K562 (cell line): ENCODE measurements at regions not wholly inside any gene's neighbourhood (a gene's known extent, or its start where the extent isn't known, plus 50 kb on each side); places are given as distances from the start of the nearest gene placed in this dataset.

Experiments used
- ATAC-seq: fragments of 200-7000 bp; cut with Tn5 transposase; 3 replicates; pipeline ENCODE4 v1.9.1; 2020; ENCODE audit warnings: moderate library complexity
- BruUV-seq: library from RNA; stranded (reverse); fragments of 400-500 nt; replicated peaks from 2 replicates; lab custom pipeline; 2021; lab: Mats Ljungman, UMichigan
- CTCF ChIA-PET: fragments of 300-600 bp; formaldehyde crosslinking; extraction: SDS; loops from one replicate; lab custom pipeline; 2021; ENCODE audit warnings: low intra/inter-chr PET ratio; lab: Yijun Ruan, JAX
- POLR2A ChIA-PET: fragments of 300-600, 350-650 bp; sonication (Branson Sonifier 250); formaldehyde crosslinking; extraction: SDS; loops from one replicate; lab custom pipeline; 2021; ENCODE audit warnings: antibody characterized with exemption, inconsistent platforms; lab: Yijun Ruan, JAX
- DNase-seq, 4 experiments: peaks; one replicate each; pipeline versions ENCODE4 v3.0.0 to v3.0.0-alpha.2; 2011 to 2018; ENCODE audit warnings: low spot score in 3 of 4, mixed read lengths in 3 of 4; ENCODE audit errors: extremely low read depth in 1 of 4
- FAIRE-seq: peaks from 2 replicates; lab custom pipeline; 2011; peaks lifted over from hg19 to GRCh38; lab: Jason Lieb, UNC
- H2AFZ ChIP-seq: 2 replicates; pipeline ENCODE4 v1.6.0; 2011; ENCODE audit warnings: low read depth, low read length, control low read depth, inconsistent platforms
- H3K27ac ChIP-seq: fragments of 200-600 bp; 3 replicates; pipeline ENCODE4 v1.8.0; 2011; ENCODE audit warnings: low read depth, mild to moderate bottlenecking, control low read depth, inconsistent platforms, low read length, moderate library complexity, mixed read lengths; ENCODE audit errors: extremely low read depth
- H3K27me3 ChIP-seq, 2 experiments: fragments of 300-600 bp in 1 of 2; 2 replicates in 1 of 2; 3 replicates in 1 of 2; pipeline versions ENCODE4 v1.6.0 to v1.8.0; 2011; ENCODE audit warnings: inconsistent platforms in 2 of 2, low read length in 2 of 2, mild to moderate bottlenecking in 1 of 2, mixed read lengths in 1 of 2, moderate library complexity in 1 of 2; ENCODE audit not compliant: control insufficient read depth in 2 of 2, insufficient read depth in 2 of 2
- H3K36me3 ChIP-seq: fragments of 300-600 bp; 3 replicates; pipeline ENCODE4 v1.8.0; 2011; ENCODE audit warnings: mild to moderate bottlenecking, low read length, inconsistent platforms; ENCODE audit not compliant: control insufficient read depth, insufficient read depth
- H3K4me1 ChIP-seq, 2 experiments: fragments of 200-600 bp in 1 of 2; replicated peaks in 1 of 2; 2 replicates in 1 of 2; 3 replicates in 1 of 2; pipeline versions ENCODE4 v1.5.1 to v1.8.0; 2011; ENCODE audit warnings: inconsistent platforms in 2 of 2, low read length in 2 of 2, mild to moderate bottlenecking in 1 of 2, mixed read lengths in 1 of 2, moderate library complexity in 1 of 2; ENCODE audit not compliant: control insufficient read depth in 2 of 2, insufficient read depth in 2 of 2
- H3K4me2 ChIP-seq: 2 replicates; pipeline ENCODE4 v1.6.1; 2011; ENCODE audit warnings: low read length, control low read depth, inconsistent platforms, mixed read lengths; ENCODE audit not compliant: insufficient read depth
- H3K4me3 ChIP-seq: fragments of 200-600 bp; sonication (generic), shearing (Covaris generic); 2 replicates; pipeline ENCODE4 v1.5.1; 2016; ENCODE audit warnings: control low read depth, inconsistent platforms
- H3K79me2 ChIP-seq: fragments of 200-600 bp; 3 replicates; pipeline ENCODE4 v1.8.0; 2011; ENCODE audit warnings: low read length, inconsistent platforms; ENCODE audit not compliant: control insufficient read depth, insufficient read depth
- H3K9ac ChIP-seq, 2 experiments: 2 replicates each; pipeline versions ENCODE4 v1.6.0 to v1.6.1; 2011; ENCODE audit warnings: low read depth in 2 of 2, low read length in 2 of 2, control low read depth in 1 of 2, inconsistent platforms in 1 of 2, mild to moderate bottlenecking in 1 of 2, mixed read lengths in 1 of 2; ENCODE audit not compliant: insufficient read depth in 1 of 2
- H3K9me1 ChIP-seq: one replicate; pipeline ENCODE4 v1.6.0; 2011; ENCODE audit warnings: inconsistent platforms, mild to moderate bottlenecking, low read length, moderate library complexity; ENCODE audit not compliant: control insufficient read depth, insufficient read depth
- H3K9me3 ChIP-seq: replicated peaks from 2 replicates; pipeline ENCODE4 v1.5.1; 2011; ENCODE audit warnings: low read depth, low read length, inconsistent platforms; ENCODE audit not compliant: control insufficient read depth, insufficient read depth
- H4K20me1 ChIP-seq: replicated peaks from 2 replicates; pipeline ENCODE4 v1.6.1; 2011; ENCODE audit warnings: low read length, inconsistent platforms, mixed read lengths; ENCODE audit not compliant: control insufficient read depth, insufficient read depth
- ERF ChIP-seq: fragments of 450-650 bp; formaldehyde crosslinking; IDR thresholded peaks from 2 replicates; pipeline ENCODE4 v1.4.0; 2020; ENCODE audit warnings: mild to moderate bottlenecking, mixed read lengths
- HES1 ChIP-seq: fragments of 450-650 bp; IDR thresholded peaks from 2 replicates; pipeline ENCODE4 v1.6.1; 2016; ENCODE audit warnings: low read depth, mild to moderate bottlenecking, moderate library complexity
- HEY1 ChIP-seq: fragments of 250-450 bp; sonication (Bioruptor Pico); IDR thresholded peaks from 2 replicates; pipeline ENCODE4 v1.5.0; 2020; ENCODE audit warnings: mild to moderate bottlenecking, moderate library complexity, borderline replicate concordance
- JUN ChIP-seq, 2 experiments: sonication (generic) in 1 of 2; formaldehyde crosslinking in 1 of 2; IDR thresholded peaks; 2 replicates each; pipeline versions ENCODE4 v1.6.1 to v1.8.0; 2012 to 2022; ENCODE audit warnings: borderline replicate concordance in 2 of 2, mild to moderate bottlenecking in 2 of 2, improper control_type of control experiment in 1 of 2, low read depth in 1 of 2, low read length in 1 of 2, missing genetic modification reagents in 1 of 2
- MAZ ChIP-seq, 2 experiments: fragments of 450-650 bp in 1 of 2; sonication (generic) in 1 of 2; formaldehyde crosslinking; IDR thresholded peaks in 1 of 2; conservative IDR thresholded peaks in 1 of 2; 2 replicates each; pipeline versions ENCODE4 v1.4.0 to v1.5.0; 2020; ENCODE audit warnings: mild to moderate bottlenecking in 1 of 2, missing genetic modification reagents in 1 of 2
- MTA1 ChIP-seq: fragments of 450-650 bp; IDR thresholded peaks from 2 replicates; pipeline ENCODE4 v1.6.1; 2017; ENCODE audit warnings: borderline replicate concordance
- MTF1 ChIP-seq: fragments of 250-450 bp; sonication (Bioruptor Pico); IDR thresholded peaks from 2 replicates; pipeline ENCODE4 v1.9.0; 2021; ENCODE audit warnings: moderate library complexity, mild to moderate bottlenecking, inconsistent platforms, borderline replicate concordance
- PRPF4 ChIP-seq: fragments of 200-400 bp; formaldehyde crosslinking; IDR thresholded peaks from one replicate; pipeline ENCODE4 v1.6.1; 2017; ENCODE audit warnings: low read length, low read depth, mild to moderate bottlenecking; ENCODE audit not compliant: insufficient read depth, poor library complexity, severe bottlenecking
- RBM15 ChIP-seq: fragments of 200-400 bp; formaldehyde crosslinking; IDR thresholded peaks from 2 replicates; pipeline ENCODE4 v1.6.1; 2018; ENCODE audit warnings: mild to moderate bottlenecking, low read length, moderate library complexity; ENCODE audit not compliant: insufficient read depth
- SAFB ChIP-seq: fragments of 200-400 bp; formaldehyde crosslinking; IDR thresholded peaks from 2 replicates; pipeline ENCODE4 v1.6.1; 2017; ENCODE audit warnings: low read depth, low read length, borderline replicate concordance
- SMARCA5 ChIP-seq: fragments of 450-650 bp; IDR thresholded peaks from 2 replicates; pipeline ENCODE4 v1.6.1; 2016
- SMARCE1 ChIP-seq: fragments of 450-650 bp; IDR thresholded peaks from 2 replicates; pipeline ENCODE4 v1.7.1; 2016; ENCODE audit warnings: mild to moderate bottlenecking
- SRF ChIP-seq, 2 experiments: fragments of 250-450, 450-650 bp in 1 of 2; sonication (Bioruptor Pico) in 1 of 2; sonication (generic) in 1 of 2; formaldehyde crosslinking; IDR thresholded peaks; 2 replicates each; pipeline versions ENCODE4 v1.5.0 to v1.5.1; 2020 to 2022; ENCODE audit warnings: mild to moderate bottlenecking in 1 of 2, missing genetic modification reagents in 1 of 2
- ZBED1 ChIP-seq: IDR thresholded peaks from 2 replicates; pipeline ENCODE4 v1.6.1; 2014
- ZNF212 ChIP-seq: fragments of 450-650 bp; formaldehyde crosslinking; IDR thresholded peaks from 2 replicates; pipeline ENCODE4 v1.4.0; 2020; ENCODE audit warnings: mild to moderate bottlenecking
- ZNF707 ChIP-seq: fragments of 250-450 bp; sonication (Bioruptor Pico); conservative IDR thresholded peaks from 2 replicates; pipeline ENCODE4 v1.8.0; 2022; ENCODE audit warnings: inconsistent platforms, mild to moderate bottlenecking, moderate library complexity
- WGBS: fragments of 100-300 bp; shearing (Covaris generic); methylation state at CpG from one replicate; pipeline ENCODE4 v1.1.6; 2016; ENCODE audit warnings: low coverage, mixed read lengths; ENCODE audit not compliant: insufficient coverage; ENCODE audit errors: missing lambda C conversion rate; 5-methylcytosine and 5-hydroxymethylcytosine counted together
- in situ Hi-C: fragments of 300-500 bp; cut with MboI; formaldehyde crosslinking; loops from 4 replicates; pipeline ENCODE4 v1.15.0; 2018; ENCODE audit warnings: inconsistent platforms, mixed read lengths
- intact Hi-C: fragments of 100-400 bp; cut with micrococcal nuclease; formaldehyde crosslinking; loops from 2 replicates; pipeline ENCODE4 v1.14.2; 2022

- Histone ChIP-seq H3K9ac (peak overlapping the region in 1 of 2 experiments; percentile 20; a peak in 1 of 4 replicates), H3K9me3 (no peaks in the 10 kb centered on the region), H3K36me3 (no peaks in the 10 kb centered on the region; the same call in 2 of the 3 replicates), H3K4me2 (no peak overlapping the region), H3K9me1 (no peaks in the 10 kb centered on the region), H3K27ac (no peak overlapping the region), H2AFZ (no peak overlapping the region), H4K20me1 (no peaks in the 10 kb centered on the region), H3K4me3 (no peak overlapping the region), H3K79me2 (peaks cover 10% of the 10 kb centered on the region), H3K27me3 (no peaks in the 10 kb centered on the region), H3K4me1 (peaks cover 9 to 50% of the 10 kb centered on the region in 2 experiments; a peak in 4 of 5 replicates)
- 78% methylated on average over 5 of the region's 25 CpGs for WGBS
- DNase-seq (no peak), FAIRE-seq (no peak), ATAC-seq (no peak)
- intact Hi-C loops = no loop called here
- no peak for TF ChIP-seq PRPF4
- TF ChIP-seq SMARCE1 = no peak
- no peak for TF ChIP-seq SAFB
- BruUV-seq = no TSS peak
- in situ Hi-C loops = no loop called here
- ChIA-PET POLR2A (no interaction called here), CTCF (interaction anchor here (0.6 kb wide), 1 partner anchor 42 kb away, joined by 3 read pairs; no protein-coding TSS in a partner anchor)
Measured at GRCh38 chr22:46081036-46081830, 69.1 kb upstream of the PPARA start.

GRCh38 chr22:46081831-46082210, 68.5 kb upstream of the PPARA start:
- peaks cover 12 to 54% of the 10 kb centered on the region in 2 experiments; a peak in 4 of 5 replicates for H3K4me1 ChIP-seq
- POLR2A ChIA-PET = no interaction called here
- H3K9ac ChIP-seq = no peak overlapping the region; a peak in 1 of 4 replicates
- no peak overlapping the region for H2AFZ ChIP-seq
- H3K27ac ChIP-seq = no peak overlapping the region
- CTCF ChIA-PET = no interaction called here
- no peak overlapping the region for H3K4me2 ChIP-seq
- DNase-seq = no peak
- peaks cover 16% of the 10 kb centered on the region for H3K79me2 ChIP-seq
- in situ Hi-C loops (no loop called here), intact Hi-C loops (no loop called here)
- H3K27me3 ChIP-seq = no peaks in the 10 kb centered on the region
- no peak overlapping the region for H3K4me3 ChIP-seq
- ATAC-seq = no peak
- H3K9me3 ChIP-seq = no peaks in the 10 kb centered on the region
- H3K9me1 ChIP-seq = no peaks in the 10 kb centered on the region
- no peak for FAIRE-seq
- 95% methylated on average over 8 of the region's 18 CpGs for WGBS
- BruUV-seq = no TSS peak
- H4K20me1 ChIP-seq = no peaks in the 10 kb centered on the region
- no peaks in the 10 kb centered on the region; the same call in 2 of the 3 replicates for H3K36me3 ChIP-seq
- no peak for TF ChIP-seq JUN (IDR thresholded peaks at IDR 0.05; ENCODE audit: borderline replicate concordance, low read depth, low read length)
- no peak for TF ChIP-seq JUN (CRISPR knock-in tag; IDR thresholded peaks at IDR 0.05; ENCODE audit: borderline replicate concordance)
- no peak for TF ChIP-seq ZNF707 (CRISPR knock-in tag)
- TF ChIP-seq SMARCA5 = no peak
- TF ChIP-seq HES1 = no peak
- no peak for TF ChIP-seq ERF (CRISPR knock-in tag)
- TF ChIP-seq RBM15 = no peak
- TF ChIP-seq MAZ (CRISPR knock-in tag; conservative IDR thresholded peaks at IDR 0.05 in 1 of 2, IDR thresholded peaks at IDR 0.05 in 1 of 2) = no peak
- TF ChIP-seq ZNF212 (CRISPR knock-in tag) = no peak
- TF ChIP-seq ZBED1 = no peak
- no peak for TF ChIP-seq MTF1
- no peak for TF ChIP-seq SRF (CRISPR knock-in tag; IDR thresholded peaks at IDR 0.05)
- TF ChIP-seq HEY1 = no peak
- no peak for TF ChIP-seq MTA1
